ENCODE measurements at regions not wholly inside any gene's neighbourhood (a gene's known extent, or its start where the extent isn't known, plus 50 kb on each side); places are given as distances from the start of the nearest gene placed in this dataset.

DNA sequence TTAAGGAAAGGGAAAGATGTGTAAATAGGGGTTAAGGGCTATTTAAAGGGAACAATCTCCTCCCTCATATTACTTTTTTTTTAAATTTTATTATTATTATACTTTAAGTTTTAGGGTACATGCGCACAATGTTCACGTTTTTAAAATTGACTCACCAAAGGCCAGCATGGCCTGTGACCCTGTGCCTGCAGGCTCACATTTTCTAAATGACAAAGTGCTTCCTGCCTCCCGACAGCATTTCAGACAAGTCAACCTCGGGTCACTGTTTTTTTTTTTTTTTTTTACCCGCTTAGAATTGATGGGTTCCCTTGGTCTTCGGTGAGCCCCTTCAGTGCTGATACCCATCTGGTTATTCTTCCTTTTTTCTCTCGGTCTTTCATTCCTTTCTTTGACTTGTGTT, 70.4 kb upstream of the SCAF4 start (continued):
- TF ChIP-seq RAD21 (IDR thresholded peaks at IDR 0.05; ENCODE audit: low read depth) = no peak
- TF ChIP-seq, protein P1, sequence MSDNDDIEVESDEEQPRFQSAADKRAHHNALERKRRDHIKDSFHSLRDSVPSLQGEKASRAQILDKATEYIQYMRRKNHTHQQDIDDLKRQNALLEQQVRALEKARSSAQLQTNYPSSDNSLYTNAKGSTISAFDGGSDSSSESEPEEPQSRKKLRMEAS (IDR thresholded peaks at IDR 0.05) = no peak
- TF ChIP-seq ELF1 (IDR thresholded peaks at IDR 0.05; ENCODE audit: borderline replicate concordance, low read depth) = no peak
- TF ChIP-seq FOSL1 (IDR thresholded peaks at IDR 0.05; ENCODE audit: low read depth) = no peak
- no peak for TF ChIP-seq SP1 (IDR thresholded peaks at IDR 0.05; ENCODE audit: low read depth)
- no peak for TF ChIP-seq POLR2AphosphoS5 (IDR thresholded peaks at IDR 0.05; ENCODE audit: low read depth, low read length)
- no peak for TF ChIP-seq ZNF274 (IDR thresholded peaks at IDR 0.05; ENCODE audit: low read depth, low read length)
- no peak for TF ChIP-seq CEBPB (IDR thresholded peaks at IDR 0.05; ENCODE audit: low read depth)
- TF ChIP-seq CBX3 (IDR thresholded peaks at IDR 0.05; ENCODE audit: low read depth) = no peak
- no peak for TF ChIP-seq JUND (IDR thresholded peaks at IDR 0.05)

DNA sequence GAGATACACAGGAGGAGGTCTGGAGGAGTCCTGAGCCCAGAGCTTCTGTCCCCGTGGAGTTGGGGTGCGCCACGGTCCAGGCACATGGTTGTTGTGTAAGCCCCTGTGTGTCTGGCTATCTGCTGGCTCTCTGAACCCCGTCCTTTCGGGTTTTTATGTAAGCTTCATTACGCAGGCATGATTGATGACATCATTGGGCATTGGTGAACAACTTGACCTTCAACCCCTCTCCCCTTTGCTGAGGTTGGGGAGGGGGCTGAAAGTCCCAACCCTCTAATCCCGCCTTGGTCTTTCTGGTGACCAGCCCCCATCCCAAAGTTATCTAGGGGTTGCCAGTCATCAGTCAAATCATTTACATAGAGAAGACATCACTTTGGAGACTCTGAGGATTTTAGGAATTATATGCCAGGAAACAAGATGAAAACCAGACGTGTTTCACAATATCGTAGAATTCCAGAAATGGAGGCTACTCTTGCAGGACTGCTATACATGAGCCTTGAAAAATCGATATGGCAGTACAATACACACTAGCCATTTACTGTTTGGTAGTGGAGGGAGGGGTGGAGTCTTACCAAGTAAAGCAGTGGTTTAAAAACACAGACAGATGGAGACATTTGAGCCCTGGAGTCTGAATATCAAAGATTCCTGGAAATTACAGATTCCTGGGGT, 69.8 kb upstream of the SCAF4 start:
- CTCF ChIA-PET = interaction anchor here (3.1 kb wide), 1 partner anchor 16 kb away, joined by 13 read pairs; no protein-coding TSS in a partner anchor

More for the DNA sequence above, 69.8 kb upstream of the SCAF4 start:
- DNase-seq (ENCODE audit: low read depth, low spot score) (no peak), ATAC-seq (no peak)
- BruUV-seq (replicated peaks) = no TSS peak
- Histone ChIP-seq H3K4me2 (ENCODE audit: low read length) (no peak overlapping the region), H3K79me2 (ENCODE audit: insufficient read depth, low read length) (no peaks in the 10 kb centered on the region), H3K4me1 (ENCODE audit: control insufficient read depth in 1 of 2, insufficient read depth in 2 of 2, low read length in 2 of 2) (no peaks in the 10 kb centered on the region), H3K9ac (ENCODE audit: low read length) (no peak overlapping the region), H3K4me3 (replicated peaks in 1 of 2; ENCODE audit: low read depth in 1 of 2, low read length in 2 of 2) (no peak overlapping the region), H3K9me3 (ENCODE audit: control insufficient read depth in 1 of 2, insufficient read depth in 1 of 2, low read depth in 1 of 2, low read length in 2 of 2) (no peaks in the 10 kb centered on the region), H3K9me2 (ENCODE audit: insufficient read depth) (no peaks in the 10 kb centered on the region), H2AFZ (ENCODE audit: low read depth, low read length, poor library complexity, severe bottlenecking) (no peak overlapping the region), H3K27ac (ENCODE audit: low read depth, low read length) (no peak overlapping the region), H4K20me1 (ENCODE audit: insufficient read depth) (no peaks in the 10 kb centered on the region), H3K27me3 (ENCODE audit: insufficient read depth, low read length) (peaks cover 34% of the 10 kb centered on the region), H3K36me3 (ENCODE audit: control insufficient read depth in 1 of 2, insufficient read depth in 2 of 2, low read length in 2 of 2) (no peaks in the 10 kb centered on the region)
- TF ChIP-seq POLR2A (IDR thresholded peaks at IDR 0.05; ENCODE audit: borderline replicate concordance, extremely low read depth, insufficient read depth, insufficient read length) = no peak
- ChIA-PET RAD21 (ENCODE audit: low non-redundant PET in 1 of 2, low total read pairs in 2 of 2, uncharacterized antibody in 2 of 2, unreplicated experiment in 2 of 2) (no interaction called here), POLR2A (no interaction called here)
- intact Hi-C loops (cut with micrococcal nuclease) = no loop called here

Data from HCT116 (cell line).